WERI-Rb-1 (cell line): ENCODE measurements at regions not wholly inside any gene's neighbourhood (a gene's known extent, or its start where the extent isn't known, plus 50 kb on each side); places are given as distances from the start of the nearest gene placed in this dataset.

ENCODE experiments used
- DNase-seq: peaks from one replicate; pipeline ENCODE4 v3.0.0-alpha.2; 2020
- H3K27ac ChIP-seq: fragments of 250-450 bp; sonication (Bioruptor Pico); 2 replicates; pipeline ENCODE4 v1.5.1; 2020; ENCODE audit warnings: mild to moderate bottlenecking, moderate library complexity
- H3K27me3 ChIP-seq: fragments of 250-450 bp; sonication (Bioruptor Pico); 2 replicates; pipeline ENCODE4 v1.5.1; 2021; ENCODE audit warnings: mild to moderate bottlenecking, low read depth, moderate library complexity; ENCODE audit not compliant: insufficient read depth, severe bottlenecking
- H3K36me3 ChIP-seq: fragments of 250-450 bp; sonication (Bioruptor Pico); 2 replicates; pipeline ENCODE4 v1.5.1; 2020; ENCODE audit warnings: mild to moderate bottlenecking, moderate library complexity
- H3K4me3 ChIP-seq: 2 replicates; pipeline ENCODE4 v1.5.1; 2011; ENCODE audit warnings: low read depth, mild to moderate bottlenecking, control low read depth, low read length
- H3K9me3 ChIP-seq: fragments of 250-450 bp; sonication (Bioruptor Pico); 2 replicates; pipeline ENCODE4 v1.5.1; 2021; ENCODE audit warnings: mild to moderate bottlenecking, moderate library complexity; ENCODE audit not compliant: severe bottlenecking
- TF ChIP-seq, protein P1 (sequence below): IDR thresholded peaks from 2 replicates; pipeline ENCODE4 v1.5.1; 2011; ENCODE audit warnings: low read depth, mild to moderate bottlenecking, control low read depth, inconsistent platforms, low read length

DNA sequence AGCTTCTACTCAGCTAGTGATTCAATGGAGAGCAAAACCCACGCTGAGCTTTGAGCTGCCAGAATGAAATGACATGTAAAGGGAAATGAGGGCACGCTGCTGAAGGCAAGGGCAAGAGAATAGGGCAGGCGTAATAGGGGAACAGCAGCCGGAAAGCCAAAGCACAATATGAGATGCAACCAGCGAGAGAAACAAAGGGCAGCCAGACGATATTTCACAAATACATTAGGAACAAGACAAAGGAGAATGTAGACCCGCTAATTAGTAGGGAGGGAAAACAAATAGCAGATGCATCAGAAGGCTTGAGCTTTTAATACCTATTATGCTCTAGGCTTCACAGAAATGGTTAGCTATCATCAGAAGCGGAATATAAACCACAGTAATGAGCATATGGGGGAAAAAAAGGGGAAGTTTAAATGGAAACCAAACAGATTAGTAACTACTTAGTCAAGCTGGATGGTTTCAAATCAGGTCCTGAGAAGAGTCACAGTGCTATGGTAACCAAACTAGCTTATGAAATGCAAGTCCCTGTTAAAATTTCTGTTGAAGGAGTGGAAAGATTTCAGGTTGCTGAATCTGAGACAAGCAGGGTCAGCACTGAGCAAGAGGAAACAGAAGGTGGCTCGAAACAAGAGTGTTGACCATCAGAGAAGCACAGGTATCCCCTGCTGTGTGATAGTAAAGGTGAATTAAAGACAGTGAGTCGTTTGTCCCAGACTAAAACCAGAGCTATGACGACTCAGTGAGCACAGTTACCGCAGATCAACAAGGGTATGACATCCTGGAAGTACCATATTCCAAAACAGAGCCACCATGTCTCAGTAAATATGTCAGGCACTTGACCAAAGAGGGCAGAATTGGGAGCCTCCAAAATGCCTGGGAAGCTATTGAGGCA, 496.9 kb upstream of the CELF2 start:
- TF ChIP-seq, protein P1, sequence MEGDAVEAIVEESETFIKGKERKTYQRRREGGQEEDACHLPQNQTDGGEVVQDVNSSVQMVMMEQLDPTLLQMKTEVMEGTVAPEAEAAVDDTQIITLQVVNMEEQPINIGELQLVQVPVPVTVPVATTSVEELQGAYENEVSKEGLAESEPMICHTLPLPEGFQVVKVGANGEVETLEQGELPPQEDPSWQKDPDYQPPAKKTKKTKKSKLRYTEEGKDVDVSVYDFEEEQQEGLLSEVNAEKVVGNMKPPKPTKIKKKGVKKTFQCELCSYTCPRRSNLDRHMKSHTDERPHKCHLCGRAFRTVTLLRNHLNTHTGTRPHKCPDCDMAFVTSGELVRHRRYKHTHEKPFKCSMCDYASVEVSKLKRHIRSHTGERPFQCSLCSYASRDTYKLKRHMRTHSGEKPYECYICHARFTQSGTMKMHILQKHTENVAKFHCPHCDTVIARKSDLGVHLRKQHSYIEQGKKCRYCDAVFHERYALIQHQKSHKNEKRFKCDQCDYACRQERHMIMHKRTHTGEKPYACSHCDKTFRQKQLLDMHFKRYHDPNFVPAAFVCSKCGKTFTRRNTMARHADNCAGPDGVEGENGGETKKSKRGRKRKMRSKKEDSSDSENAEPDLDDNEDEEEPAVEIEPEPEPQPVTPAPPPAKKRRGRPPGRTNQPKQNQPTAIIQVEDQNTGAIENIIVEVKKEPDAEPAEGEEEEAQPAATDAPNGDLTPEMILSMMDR = no peak
- H3K4me3 ChIP-seq = no peak overlapping the region
- DNase-seq = no peak
- no peaks in the 10 kb centered on the region for H3K27me3 ChIP-seq
- H3K9me3 ChIP-seq = no peaks in the 10 kb centered on the region
- no peak overlapping the region for H3K27ac ChIP-seq
- no peaks in the 10 kb centered on the region for H3K36me3 ChIP-seq

DNA sequence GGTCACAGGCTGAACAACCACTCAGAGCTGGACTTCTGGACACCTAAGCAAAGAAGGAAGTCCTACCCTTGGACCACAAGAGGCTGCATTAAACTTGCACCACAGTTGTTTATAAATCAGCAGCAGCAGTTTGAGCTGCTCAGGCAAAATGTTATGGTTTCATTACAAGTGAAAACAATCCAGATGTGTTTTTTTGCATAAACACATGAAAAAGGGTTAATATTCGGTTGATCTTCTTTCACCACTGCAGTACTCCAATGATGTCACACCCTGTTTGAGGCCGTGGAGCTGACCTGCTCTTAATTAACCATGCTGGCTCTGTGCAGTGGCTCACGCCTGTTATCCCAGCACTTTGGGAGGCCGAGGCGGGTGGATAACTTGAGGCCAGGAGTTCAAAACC, 490.8 kb upstream of the CELF2 start:
- H3K9me3 ChIP-seq = no peaks in the 10 kb centered on the region
- DNase-seq = no peak
- TF ChIP-seq, protein P1 = no peak
- no peaks in the 10 kb centered on the region for H3K27me3 ChIP-seq
- H3K36me3 ChIP-seq = no peaks in the 10 kb centered on the region
- no peak overlapping the region for H3K4me3 ChIP-seq
- no peak overlapping the region for H3K27ac ChIP-seq

DNA sequence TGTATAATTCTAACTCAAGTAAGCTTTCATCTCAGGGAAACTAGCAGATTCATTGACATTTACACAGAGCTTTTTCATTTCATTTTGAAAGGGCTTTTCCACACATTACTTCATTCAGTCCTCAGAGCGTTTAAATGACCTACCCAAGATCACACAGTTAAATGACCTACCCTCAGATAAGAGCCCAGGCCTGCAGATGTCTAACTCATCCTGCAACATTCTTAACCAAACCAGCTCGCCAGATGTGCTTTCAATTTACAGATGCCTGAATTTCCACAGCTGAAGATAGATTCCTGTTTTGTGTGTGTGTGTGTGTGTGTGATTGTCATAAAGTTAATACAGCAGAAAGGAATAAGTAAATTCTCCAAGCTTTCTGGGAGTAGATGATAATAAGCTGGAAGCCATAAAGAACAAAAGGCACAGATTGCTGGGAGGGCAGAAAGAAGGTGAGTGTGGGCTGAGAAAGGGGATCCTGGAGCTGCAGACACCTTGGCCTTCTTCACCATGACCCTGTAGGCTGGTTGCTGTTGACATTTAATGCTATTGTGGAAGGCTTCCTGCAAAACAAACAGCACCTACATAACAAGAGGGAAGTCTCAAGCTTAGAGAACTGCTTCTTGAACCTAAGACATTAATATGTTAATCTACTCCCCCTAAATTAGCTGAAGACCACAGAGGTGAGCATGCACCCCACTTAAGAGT, 489.7 kb upstream of the CELF2 start:
- no peak for DNase-seq

DNA sequence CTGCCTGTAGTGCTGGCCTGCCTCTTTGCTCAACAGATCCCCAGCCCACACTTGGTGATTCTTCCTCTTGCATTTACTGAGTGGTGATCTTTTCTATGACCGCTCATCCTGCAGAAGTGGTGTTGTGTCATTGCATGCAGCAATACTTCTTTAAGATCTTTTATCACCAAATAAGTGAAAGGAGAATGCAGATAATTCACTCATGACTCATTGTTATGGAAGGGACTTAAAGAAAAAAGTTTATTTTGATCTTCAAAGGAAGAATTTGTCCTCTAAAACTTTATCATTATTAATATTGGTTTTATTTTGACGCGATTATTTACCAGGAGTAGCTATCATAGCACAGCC, 489.1 kb upstream of the CELF2 start:
- H3K4me3 ChIP-seq = no peak overlapping the region
- TF ChIP-seq, protein P1 = no peak
- DNase-seq = no peak
- no peaks in the 10 kb centered on the region for H3K27me3 ChIP-seq
- H3K36me3 ChIP-seq = no peaks in the 10 kb centered on the region
- no peak overlapping the region for H3K27ac ChIP-seq
- H3K9me3 ChIP-seq = no peaks in the 10 kb centered on the region

More for the DNA sequence above, 489.7 kb upstream of the CELF2 start:
- Histone ChIP-seq H3K36me3 (no peaks in the 10 kb centered on the region), H3K27ac (no peak overlapping the region), H3K4me3 (no peak overlapping the region), H3K27me3 (no peaks in the 10 kb centered on the region), H3K9me3 (no peaks in the 10 kb centered on the region)
- TF ChIP-seq, protein P1 = no peak

DNA sequence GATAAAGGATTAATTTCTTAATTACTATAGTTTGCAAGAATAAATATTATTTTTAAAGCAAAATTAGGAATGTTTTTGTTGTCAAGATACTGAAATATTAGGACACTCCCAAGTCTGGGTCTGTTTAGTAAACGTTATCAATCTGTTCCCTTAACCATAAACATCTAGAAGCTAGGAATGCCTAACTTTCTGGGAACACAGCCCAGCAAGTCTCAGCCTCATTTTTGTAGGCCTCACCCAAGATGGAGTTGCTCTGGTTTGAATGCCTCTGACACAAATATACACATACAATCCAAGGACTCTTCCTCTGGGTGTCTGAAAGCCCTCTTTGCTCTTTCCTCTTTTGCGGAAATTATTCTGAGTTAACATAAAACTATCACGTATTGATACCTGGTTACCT, 487.4 kb upstream of the CELF2 start:
- no peak overlapping the region for H3K4me3 ChIP-seq
- H3K27me3 ChIP-seq = no peaks in the 10 kb centered on the region
- TF ChIP-seq, protein P1 = no peak
- no peaks in the 10 kb centered on the region for H3K9me3 ChIP-seq
- DNase-seq = no peak
- no peaks in the 10 kb centered on the region for H3K36me3 ChIP-seq
- H3K27ac ChIP-seq = no peak overlapping the region
